ENCODE measurements at regions not wholly inside any gene's neighbourhood (a gene's known extent, or its start where the extent isn't known, plus 50 kb on each side); places are given as distances from the start of the nearest gene placed in this dataset.

DNA sequence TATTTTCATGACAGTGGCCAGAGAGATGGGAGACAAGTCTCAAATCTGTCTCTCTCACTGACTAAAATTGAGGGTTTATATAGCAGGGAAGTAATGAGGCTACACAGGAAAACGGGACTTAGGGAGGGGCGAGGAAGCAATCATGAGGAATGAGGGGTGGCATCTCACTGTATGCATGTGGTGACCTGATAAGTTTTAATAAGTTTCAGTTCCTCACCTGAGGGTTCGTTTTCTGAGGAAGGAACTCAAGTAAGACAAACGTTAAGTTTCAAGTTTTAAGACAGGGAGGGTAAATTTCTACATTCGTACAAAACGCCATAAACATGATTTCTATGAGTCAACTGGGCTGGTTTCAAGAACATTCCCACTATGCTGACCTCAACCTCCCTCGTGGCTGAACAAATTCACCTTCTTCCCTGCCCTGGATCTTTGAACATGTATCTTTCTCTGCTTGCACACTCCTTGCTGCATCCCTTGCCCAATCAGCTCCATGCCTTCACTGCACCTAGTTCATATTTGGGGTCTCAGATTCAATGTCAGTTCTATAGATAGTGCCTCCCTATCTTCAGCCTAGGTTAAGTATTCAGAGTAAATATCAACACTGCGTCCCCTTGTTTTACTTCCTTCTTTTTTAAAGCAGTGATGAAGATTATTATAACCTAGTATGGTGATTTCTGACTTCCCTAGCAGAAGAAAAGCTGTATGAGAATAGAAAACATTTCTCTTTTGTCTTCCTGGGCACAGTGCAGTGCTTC lies 53.3 kb upstream of the CNTNAP5 start:
- no peak for TF ChIP-seq RAD21 (conservative IDR thresholded peaks at IDR 0.05 in 1 of 2, IDR thresholded peaks at IDR 0.05 in 1 of 2)
- TF ChIP-seq ESRRA (IDR thresholded peaks at IDR 0.05; ENCODE audit: borderline replicate concordance, low read length): no peak
- TF ChIP-seq, protein P1, sequence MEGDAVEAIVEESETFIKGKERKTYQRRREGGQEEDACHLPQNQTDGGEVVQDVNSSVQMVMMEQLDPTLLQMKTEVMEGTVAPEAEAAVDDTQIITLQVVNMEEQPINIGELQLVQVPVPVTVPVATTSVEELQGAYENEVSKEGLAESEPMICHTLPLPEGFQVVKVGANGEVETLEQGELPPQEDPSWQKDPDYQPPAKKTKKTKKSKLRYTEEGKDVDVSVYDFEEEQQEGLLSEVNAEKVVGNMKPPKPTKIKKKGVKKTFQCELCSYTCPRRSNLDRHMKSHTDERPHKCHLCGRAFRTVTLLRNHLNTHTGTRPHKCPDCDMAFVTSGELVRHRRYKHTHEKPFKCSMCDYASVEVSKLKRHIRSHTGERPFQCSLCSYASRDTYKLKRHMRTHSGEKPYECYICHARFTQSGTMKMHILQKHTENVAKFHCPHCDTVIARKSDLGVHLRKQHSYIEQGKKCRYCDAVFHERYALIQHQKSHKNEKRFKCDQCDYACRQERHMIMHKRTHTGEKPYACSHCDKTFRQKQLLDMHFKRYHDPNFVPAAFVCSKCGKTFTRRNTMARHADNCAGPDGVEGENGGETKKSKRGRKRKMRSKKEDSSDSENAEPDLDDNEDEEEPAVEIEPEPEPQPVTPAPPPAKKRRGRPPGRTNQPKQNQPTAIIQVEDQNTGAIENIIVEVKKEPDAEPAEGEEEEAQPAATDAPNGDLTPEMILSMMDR (IDR thresholded peaks at IDR 0.05): no peak
- TF ChIP-seq CHD2 (IDR thresholded peaks at IDR 0.05; ENCODE audit: low read length, partially characterized antibody): no peak
- no peak for TF ChIP-seq MAX (IDR thresholded peaks at IDR 0.05)
- TF ChIP-seq, protein P2, sequence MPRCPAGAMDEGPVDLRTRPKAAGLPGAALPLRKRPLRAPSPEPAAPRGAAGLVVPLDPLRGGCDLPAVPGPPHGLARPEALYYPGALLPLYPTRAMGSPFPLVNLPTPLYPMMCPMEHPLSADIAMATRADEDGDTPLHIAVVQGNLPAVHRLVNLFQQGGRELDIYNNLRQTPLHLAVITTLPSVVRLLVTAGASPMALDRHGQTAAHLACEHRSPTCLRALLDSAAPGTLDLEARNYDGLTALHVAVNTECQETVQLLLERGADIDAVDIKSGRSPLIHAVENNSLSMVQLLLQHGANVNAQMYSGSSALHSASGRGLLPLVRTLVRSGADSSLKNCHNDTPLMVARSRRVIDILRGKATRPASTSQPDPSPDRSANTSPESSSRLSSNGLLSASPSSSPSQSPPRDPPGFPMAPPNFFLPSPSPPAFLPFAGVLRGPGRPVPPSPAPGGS (IDR thresholded peaks at IDR 0.05): no peak
- TF ChIP-seq ZSCAN20 (CRISPR knock-in tag; IDR thresholded peaks at IDR 0.05): no peak
- no peak for TF ChIP-seq EP300 (IDR thresholded peaks at IDR 0.05)
- no peak for TF ChIP-seq CEBPB (IDR thresholded peaks at IDR 0.05)
